NCI-H1092 treated with DMSO at 0.1 percent for 48 hours (cell line): ENCODE measurements at regions not wholly inside any gene's neighbourhood (a gene's known extent, or its start where the extent isn't known, plus 50 kb on each side); places are given as distances from the start of the nearest gene placed in this dataset.
"Not testable (repeated sequence)": the region's sequence is repeated elsewhere in the genome, so short reads cannot be mapped to it uniquely, and the experiment has no call there.

ENCODE experiments used
- DNase-seq: peaks from one replicate; lab custom pipeline; 2025; lab: John Stamatoyannopoulos, UW

DNA sequence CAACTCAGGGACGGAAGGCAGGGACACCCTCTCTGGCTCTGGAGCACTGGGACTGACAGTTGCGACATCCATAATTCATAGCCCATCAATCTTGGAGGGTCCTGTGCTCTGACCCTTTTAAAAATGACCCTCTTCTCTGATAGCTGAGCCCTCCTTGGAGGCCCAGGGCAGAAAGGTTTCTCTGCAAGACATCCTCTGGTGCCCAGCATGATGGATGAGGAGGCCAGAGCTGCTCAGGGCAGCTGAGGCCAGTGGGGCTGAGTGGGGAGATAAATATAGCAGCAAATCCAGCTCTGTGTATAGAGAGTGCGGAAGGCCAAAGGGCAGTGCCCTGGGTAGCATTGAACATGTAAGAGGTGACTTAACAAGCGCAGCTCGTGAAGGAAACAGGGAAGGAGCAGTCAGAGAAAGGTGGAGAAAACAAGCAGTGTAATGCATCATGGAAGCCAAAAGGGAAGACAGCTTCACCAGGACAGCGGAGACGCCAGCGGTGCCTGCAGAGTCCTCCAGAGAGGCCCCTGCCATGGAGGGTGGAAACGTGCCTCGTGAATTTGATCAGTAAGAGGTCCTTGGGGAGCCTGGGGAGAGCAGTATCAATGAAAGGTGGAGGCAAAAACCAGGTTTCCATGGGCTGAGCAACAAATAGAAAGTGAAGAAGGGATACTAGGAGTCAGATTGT is 50.4 kb upstream of the FMOD start:
- no peak for DNase-seq

DNA sequence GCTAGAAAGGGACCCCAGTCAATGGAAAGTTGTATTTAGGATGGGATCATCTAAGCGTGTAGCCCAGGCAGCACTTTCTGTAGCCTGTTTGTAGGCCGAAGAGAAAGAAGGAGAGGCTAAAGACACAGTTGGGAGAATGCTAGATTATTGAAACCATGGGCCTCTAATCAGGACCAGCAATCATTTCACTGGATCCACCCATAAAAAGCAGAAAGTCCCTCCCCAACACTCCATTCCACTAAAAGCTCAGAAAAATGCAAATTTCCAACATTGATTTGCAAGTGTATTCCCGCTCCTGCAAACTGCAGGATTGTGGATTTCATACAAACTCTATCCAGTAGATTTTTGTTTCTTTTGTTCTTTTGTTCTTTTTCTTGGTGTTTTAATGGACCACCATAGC is 51.2 kb upstream of the FMOD start:
- no peak for DNase-seq

DNA sequence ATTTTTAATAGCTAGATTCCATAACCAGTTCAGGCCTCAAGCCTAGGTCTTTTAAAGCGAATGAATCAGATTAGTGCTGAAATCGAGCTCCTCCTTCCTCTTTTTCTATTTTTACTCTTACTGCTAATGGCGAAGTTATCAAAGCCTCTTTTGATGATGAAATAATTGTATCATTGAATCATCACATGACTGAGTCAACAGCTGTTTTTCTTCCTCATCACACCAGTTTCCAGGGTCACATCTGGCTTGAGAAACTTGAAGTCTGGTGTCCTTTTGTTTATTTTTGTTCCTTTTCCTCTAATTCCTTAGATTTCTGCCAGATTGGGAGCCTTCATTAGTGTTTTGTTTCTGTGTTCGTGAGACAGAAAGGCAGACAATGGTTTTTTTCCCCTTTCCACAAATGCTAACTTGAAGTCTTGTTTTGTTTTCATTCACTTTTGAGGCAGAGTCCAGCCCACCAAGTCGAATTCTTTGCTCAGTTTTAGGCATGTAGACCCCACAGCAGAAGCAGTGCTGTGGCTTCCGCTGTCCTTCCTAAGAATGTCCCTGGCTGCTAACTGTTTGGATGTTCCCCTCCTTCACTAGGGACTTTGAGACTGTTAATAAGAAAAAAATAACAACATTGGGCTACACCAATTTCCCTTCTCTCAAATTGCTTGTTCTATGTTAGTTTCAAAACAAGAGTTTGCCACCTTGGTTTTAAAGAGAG is 51.9 kb upstream of the FMOD start:
- no peak for DNase-seq

DNA sequence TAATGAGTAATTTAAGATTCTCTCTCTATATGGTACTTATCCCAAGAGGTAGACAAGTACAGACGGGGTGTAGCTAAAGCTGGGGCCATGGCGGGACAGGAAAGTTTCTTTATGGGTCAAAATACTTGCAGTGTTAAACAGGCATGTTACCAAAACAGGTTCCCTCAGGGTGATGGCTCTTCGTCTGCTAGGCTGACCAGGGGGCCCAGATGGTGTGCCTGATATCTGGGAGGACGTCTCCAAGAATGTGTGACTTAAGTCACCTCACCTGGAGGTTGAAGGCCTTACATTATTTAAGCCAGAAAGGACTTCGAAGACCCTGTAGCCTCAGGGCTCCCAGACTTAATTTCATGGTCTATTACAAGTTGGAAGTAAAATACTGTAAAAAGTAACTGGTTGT is 52.7 kb upstream of the FMOD start:
- no peak for DNase-seq

DNA sequence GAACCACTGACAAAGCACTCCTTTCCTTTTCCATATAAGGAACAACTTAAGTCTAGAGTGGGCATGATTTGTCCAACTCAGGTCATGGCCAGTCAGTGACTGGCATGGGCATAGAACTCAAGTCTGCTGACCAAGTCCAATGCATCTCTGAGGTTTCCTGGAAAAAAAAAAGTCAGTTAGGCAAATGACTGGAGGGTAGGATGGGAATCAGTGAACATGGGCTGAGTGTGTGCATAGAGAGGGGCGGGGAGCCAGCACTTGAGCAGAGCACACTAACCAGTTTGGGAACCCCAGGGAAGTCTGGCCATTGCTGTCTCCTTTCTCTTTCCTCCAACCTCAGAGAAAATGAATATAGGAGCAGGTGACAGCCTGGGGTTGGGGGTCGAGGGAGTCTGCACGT is 53.6 kb upstream of the FMOD start:
- no peak for DNase-seq

DNA sequence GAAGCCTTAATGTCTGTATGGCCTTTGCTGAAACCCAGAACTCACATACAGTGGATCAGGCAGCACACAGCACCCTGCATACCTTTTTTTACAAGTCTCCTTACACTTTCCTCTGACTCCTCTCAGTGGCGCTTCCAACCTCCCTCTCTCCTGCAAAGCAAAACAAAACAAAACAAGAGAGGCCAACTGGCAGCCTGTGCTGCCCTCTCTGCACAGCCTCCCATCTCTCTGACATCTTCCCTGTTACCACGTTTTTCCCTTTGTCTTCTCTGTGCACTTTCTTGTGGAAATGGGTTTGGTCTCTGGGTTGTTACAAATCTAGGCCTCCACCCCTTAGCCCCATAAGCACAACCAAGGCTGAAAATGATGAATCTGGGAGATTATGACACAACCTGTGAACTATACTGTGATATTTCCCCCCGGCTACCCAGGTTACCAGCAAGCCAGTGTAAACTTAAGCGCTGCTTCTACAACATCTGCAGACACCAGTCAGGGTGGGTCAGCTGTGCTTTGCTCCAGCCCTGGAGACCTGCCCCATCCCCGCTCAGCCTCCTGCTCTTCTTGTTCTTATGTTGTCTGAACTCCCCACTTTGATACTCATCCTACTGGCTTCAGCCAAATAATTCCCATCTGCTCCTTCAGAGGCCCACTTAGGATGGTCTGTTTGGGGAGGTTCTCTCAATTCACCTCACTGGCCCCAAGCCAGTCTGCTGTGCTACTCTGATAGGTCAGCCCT is 54.9 kb upstream of the FMOD start:
- DNase-seq, result no peak

DNA sequence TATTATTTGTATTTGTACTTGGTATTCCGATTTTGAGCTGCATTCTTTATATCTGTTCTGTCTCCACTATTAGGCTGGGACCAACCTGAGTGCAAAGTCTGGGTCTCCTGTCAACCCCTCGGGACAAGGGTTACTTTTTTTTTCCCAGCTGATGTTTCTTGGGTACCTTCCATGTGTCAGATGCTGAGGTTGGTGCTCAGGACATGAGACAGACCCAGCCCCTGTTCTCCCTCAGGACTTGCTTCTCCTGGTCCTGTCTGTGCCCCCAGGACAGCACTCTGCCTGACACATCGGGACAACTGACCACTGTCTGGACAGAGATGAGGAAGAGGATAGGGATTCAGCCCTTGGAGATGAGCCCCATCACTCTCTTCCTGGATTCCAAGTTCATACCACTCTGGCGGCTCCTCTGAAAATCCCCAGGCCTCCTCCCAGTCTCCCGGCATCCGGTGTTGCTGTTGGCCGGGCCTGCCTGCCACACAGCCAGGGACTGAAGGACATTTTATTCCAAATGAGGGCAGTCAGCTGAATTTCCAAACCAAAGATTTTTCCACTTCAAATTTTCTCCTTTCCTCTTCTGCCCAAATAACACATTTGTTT is 55.6 kb upstream of the FMOD start:
- no peak for DNase-seq

DNA sequence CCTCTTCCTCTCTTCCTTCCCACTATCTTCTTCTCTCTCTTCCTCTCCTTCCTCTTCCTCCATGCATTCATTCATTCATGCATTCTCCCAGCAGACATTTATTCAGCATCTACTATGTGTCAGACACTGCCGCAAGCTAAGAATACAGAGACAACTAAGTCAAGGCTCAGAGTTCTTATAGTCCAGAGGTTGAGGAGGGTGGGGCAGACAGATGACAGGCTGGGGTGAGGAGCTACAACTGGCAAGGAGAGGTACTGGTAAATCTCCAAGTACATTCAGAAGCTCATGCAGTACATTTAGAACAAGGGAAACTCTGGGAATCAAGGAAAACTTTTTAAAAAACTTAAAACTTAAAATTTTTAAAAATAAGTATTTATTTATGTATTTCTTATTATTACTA is 56.4 kb upstream of the FMOD start:
- DNase-seq, result no peak

DNA sequence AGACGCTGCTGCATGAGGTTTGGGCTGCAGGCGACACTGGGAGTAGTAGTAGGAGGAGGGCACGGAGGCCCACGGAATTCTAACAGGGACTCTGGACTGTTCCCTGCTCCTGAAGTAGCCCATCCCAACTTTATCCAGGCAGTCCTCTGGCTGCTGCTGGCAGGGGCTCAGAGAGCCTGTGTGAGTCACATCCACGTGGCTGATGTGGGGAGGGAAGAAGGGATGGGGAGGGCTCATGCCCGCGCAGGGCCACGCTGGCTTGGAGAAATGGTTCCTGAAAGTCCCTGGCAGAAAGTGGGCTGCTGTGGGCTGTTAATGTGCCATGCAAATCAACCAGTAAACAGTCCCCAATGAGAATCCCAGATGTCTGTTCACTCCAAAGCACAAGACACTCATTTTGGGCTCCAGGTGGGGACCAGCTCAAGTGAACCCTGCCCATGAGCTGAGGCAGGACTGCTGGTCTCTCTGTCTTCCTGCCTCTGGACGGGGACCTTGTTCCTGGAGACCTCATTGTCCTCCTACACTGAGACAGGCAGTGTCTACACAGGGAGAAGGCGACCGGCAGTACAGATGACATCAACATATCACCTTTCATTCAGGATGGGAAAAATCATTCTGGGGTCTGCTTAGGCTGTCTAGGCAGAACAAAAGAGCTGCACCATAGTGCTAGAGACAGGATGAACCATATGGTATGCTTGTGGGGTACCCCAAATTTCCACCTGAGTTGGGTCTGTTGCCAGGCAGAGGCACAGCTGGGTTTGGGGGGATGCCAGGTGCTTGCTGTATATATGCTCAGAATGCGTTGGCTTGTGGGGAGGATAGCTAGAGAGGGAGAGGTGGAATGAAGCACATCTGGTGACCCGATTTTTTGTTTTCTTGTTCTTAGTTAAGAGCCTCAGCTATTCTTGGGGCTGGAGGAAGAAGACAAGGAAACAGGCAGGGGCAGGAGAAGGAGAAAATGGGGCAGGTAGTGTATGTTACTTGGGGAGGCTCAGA is 57.9 kb upstream of the FMOD start:
- DNase-seq, result no peak

DNA sequence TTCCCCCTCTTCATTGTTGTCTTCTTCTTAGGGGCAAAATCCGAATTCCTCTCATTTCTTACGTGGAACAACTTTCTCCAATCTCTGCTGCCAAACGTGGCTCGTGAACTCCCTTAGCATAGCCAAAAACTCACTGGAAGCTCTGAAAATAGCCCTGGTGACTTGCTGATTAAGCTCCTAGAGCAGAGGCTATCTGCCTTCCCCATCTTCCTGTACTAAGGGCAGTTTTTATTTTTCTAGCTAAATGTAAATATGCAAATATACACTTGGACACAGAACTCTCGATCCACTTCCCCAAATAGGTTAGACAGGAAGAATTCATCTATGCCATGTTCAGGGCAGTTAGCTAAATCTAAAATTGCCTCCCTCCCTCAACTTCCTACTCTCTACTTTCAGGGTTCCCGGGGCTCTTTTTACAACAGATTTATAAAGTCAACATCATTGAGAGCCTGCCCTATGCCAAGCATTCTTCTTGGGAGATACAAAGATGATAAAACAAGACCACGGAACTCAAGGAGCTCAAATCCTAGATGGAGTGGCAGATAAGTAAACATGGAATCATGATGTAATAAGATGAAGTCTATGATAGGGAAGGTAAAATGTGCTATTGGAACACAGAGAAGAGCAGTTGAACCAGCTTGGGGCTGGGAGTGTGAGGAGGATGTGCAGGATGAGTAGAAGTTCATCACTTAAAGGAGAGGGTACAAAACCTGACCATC is 59.4 kb upstream of the FMOD start:
- DNase-seq, result no peak

DNA sequence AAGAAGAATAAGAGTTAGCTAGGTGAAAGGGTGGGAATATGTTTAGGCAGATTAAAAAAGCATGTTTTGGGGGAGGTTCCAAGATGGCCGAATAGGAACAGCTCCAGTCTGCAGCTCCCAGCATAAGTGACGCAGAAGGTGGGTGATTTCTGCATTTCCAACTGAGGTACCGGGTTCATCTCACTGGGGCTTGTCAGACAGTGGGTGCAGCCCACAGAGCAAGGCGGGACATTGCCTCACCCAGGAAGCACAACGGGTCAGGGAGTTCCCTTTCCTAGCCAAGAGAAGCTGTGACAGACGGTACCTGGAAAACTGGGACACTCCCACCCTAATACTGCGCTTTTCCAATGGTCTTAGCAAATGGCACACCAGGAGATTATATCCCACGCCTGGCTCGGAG is 60.5 kb upstream of the FMOD start:
- DNase-seq, result not testable (repeated sequence)

DNA sequence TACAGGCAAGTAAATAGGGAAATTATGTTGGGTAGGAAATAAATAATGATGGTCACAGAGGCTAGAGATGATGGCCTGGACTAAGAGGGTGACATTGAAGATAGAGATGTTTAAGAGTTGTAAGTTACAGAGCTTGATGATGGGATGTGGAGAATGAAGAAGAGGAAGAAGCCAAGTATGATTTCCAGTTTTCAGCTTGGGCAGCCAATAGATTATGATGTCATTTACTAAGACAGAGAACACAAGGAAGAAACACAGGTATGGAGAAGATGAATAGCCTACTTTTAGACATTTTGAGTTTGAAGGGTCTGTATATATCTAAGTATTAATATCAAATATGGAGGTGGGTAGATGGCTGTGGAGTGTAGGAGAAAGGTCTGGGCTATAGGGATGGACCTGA is 56.0 kb upstream of the PRELP start:
- DNase-seq, result no peak

DNA sequence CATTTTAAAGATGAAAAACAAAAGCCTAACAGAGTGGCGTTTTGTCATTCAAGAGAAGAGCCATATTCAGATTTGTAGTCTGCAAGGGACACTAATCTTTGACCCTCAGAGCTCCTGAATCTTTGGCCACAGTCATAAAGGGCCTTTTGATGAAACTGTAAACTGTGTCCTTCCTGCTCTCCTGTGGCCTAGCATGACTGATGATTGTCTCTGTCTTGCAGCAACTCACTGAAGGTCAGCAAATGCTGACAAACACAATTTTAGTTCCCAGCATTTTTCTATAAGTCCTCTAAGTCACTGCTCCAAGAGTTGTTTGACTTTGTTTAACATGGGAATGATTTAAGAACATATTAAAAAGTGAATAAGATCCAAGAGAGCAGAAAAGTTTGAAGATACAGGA is 55.3 kb upstream of the PRELP start:
- no peak for DNase-seq

DNA sequence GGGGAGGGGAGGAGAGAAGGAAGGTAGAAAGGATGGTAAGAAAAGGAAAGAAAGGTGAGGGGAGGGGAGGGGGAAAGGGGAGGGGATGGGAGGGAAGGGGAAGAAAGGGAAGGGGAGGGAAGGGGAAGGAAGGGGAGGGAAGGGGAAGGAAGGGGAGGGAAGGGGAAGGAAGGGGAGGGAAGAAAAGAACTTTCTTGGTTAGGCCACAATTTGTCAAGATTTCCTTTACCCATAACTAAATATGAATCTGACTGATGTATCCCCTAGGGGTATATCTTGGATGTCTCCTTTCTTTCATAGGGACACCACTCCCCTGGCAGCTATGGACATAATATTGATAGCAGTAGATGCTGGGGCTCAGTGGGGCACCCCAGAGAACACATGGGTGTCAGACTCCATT is 54.4 kb upstream of the PRELP start:
- no peak for DNase-seq

DNA sequence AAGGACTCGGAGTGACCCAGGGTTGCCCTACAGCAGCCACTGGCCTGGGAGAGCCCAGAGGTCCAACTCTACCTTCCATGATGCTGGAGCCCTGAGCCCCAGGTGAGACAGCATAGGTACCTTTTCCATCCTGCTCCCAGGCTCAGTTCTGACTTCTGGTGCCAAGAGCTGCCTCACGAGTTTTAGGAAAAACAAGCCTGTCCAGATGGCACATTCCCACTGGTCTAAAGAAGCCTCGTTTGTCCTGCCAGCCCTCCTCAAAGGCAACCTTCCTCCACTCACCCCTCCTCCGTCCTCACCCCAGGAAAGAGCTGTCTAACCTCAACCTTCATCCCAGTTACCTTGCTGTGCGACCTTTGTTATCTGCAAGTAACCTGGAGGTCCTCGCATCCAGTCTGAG is 53.5 kb upstream of the PRELP start:
- DNase-seq, result no peak

DNA sequence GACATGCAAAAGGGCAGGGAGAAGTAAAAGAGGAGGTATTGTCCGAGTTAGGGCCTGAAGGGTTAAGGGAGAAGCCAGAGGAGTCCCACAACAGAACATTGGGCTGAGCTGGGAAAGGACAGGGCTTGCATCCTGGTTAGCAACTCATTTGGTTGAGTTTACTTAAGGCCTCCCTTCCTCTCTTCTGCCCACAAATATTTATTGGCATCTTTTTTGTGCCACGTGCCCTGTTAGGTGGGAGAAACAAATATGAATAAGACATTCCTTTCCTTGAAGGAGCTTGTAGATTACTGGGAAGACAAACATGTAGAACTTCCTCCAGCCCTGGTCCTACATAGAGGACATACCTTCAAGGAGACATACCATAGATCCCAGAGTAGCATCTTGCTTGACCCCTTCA is 53.0 kb upstream of the PRELP start:
- no peak for DNase-seq

DNA sequence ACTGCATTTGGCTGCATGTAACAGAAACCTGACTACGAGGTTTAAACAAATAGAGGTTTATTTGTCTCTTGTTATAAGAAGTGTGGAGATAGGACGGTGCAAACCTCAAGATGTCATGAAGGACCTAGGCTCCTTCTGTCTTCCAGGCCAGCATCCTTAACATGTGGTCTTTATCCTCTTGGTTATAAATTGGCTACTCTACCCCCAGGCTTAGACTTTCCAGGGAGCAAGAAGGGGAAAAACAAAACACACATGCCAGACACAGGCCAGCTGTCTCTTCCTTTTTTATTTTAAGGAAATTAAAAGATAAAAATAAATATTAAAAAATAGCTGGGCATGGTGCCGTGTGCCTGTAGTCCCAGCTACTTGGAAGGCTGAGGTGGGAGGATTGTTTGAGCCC is 51.3 kb upstream of the PRELP start:
- no peak for DNase-seq

DNA sequence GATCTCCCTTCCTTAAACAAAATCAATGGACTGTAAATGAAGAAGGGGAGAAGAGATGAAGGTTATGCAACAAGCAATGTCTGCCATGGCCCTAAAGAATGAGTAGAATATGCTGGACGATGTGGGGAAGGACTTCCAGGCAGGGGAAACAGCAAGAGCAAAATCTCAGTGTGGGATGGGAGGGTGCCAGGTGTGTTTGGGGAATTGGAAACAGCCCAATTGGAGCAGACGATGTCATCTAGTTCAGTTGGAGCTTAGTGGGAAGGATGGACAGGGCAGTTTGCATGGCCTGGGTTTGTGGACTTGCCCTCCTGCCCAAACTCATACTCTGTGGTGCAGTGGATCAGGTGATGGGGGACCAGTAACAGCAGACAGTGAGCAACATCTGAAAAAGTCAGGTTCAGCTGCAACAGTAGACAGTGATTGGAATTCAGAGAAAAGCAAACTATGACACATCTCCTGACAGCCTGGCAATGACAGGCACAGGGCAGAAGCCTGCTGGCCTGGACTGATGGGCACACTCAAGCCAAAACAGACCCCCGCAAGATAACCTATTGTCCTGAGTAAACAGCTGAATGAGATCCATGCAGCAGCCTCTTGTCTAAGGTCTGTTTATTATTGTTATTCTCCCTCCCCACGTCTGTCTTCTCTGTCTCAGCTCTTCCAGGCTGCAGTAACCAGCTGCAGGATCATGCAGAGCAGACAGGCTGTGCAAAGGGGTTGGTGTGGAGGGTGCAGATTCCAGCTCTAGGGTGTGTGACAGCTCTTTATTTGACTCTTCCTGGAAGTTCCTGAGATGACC is 50.5 kb upstream of the PRELP start:
- peak; percentile 35 for DNase-seq

DNA sequence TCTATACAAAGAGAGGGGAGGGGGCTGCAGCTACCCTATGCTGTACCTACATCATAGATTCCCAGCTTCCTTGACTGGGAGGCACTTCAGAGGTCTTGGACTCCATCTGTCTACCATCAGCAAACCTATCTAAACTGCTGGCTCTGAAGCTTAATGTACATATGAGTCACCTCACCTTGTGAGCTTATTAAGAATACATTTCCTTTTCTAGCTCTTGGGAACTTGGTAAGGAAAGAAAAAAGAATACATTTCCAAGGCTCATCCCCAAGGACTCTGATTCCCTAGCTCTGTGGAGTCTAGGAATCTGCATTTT is 50.0 kb upstream of the PRELP start:
- DNase-seq, result no peak
